Upper lobe of right lung (tissue), 1 donor: ENCODE measurements at regions not wholly inside any gene's neighbourhood (a gene's known extent, or its start where the extent isn't known, plus 50 kb on each side); places are given as distances from the start of the nearest gene placed in this dataset.
"Not testable (repeated sequence)": the region's sequence is repeated elsewhere in the genome, so short reads cannot be mapped to it uniquely, and the experiment has no call there.

Experiments
- ATAC-seq: fragments of 200-7000 bp; cut with Tn5 transposase; one replicate; pipeline ENCODE4 v1.9.1; 2020; ENCODE audit warnings: mild to moderate bottlenecking, moderate library complexity
- DNase-seq: peaks from one replicate; pipeline ENCODE4 v3.0.0-alpha.2; 2020
- H3K27ac ChIP-seq: fragments of 200-600 bp; one replicate; pipeline ENCODE4 v1.8.0; 2022
- H3K27me3 ChIP-seq: fragments of 200-600 bp; one replicate; pipeline ENCODE4 v1.8.0; 2022; ENCODE audit warnings: mild to moderate bottlenecking
- H3K36me3 ChIP-seq: fragments of 200-600 bp; one replicate; pipeline ENCODE4 v1.8.0; 2022
- H3K4me1 ChIP-seq: fragments of 200-600 bp; one replicate; pipeline ENCODE4 v1.8.0; 2022
- H3K4me3 ChIP-seq: fragments of 200-600 bp; one replicate; pipeline ENCODE4 v1.8.0; 2022; ENCODE audit warnings: mild to moderate bottlenecking
- H3K9me3 ChIP-seq: fragments of 200-600 bp; one replicate; pipeline ENCODE4 v1.8.0; 2022
- CTCF ChIP-seq: fragments of 200-600 bp; IDR thresholded peaks from one replicate; pipeline ENCODE4 v1.8.0; 2022; ENCODE audit warnings: antibody characterized with exemption
- intact Hi-C: fragments of 100-400 bp; cut with DNase I; formaldehyde crosslinking; loops from one replicate; pipeline ENCODE4 v1.11.0; 2022
- donor health status: DM: no; HTN: yes; CAD: no; lungs with severe emphysema.

DNA sequence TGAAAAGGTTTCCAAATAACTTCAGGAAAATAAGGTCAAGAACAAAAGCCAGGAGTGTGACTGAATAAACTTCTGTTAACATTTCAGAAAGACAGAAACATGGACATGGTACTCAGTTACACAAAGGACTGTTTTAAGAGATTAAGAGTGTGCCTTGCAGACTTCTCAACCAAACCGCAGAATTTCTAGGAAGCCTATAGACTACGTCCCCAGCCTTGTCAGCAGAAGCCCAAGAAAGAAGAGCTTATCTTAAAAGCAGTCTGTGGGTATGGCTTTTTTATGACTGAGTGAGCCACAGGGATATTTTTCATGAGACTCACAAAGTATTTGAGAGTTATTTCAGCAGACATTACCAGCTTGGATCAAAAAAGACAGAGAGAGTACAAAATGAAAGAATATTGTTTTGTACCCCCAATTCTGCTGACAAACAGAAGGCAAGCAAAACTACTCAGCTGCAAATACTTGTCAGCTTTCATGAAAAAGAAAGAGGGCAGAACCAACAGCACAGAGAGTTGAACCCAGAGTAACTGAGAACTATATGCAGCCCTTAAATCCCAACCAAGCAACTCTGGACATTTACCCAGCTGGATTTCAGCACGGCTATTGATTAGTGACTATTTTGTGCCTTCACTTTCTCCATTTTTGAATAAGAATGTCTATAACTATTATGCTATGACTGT is 711.0 kb upstream of the CTNND2 start:
- DNase-seq (no peak), ATAC-seq (no peak)
- Histone ChIP-seq H3K27me3 (no peaks in the 10 kb centered on the region), H3K4me3 (no peak overlapping the region), H3K9me3 (no peaks in the 10 kb centered on the region), H3K4me1 (no peaks in the 10 kb centered on the region), H3K27ac (no peak overlapping the region), H3K36me3 (no peaks in the 10 kb centered on the region)
- intact Hi-C loops = no loop called here
- no peak for TF ChIP-seq CTCF

DNA sequence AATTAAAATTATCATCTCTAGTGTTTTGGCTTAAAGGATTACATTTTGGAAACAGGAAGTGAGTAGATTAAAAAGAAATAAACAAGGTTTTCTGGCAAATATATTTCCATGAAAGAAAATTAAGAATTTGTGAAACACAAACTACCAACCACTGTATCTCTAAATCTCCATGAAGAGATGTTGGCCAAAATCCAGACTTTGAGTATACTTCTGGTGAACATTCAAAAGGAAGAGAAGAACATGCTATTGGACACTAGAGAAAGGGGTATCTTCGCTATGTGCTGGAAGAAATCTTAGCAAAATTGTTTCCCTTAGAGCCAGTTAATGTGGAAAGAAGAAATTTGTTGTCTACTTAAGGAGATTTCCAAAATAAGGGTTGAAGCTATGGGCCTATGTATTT is 710.4 kb upstream of the CTNND2 start:
- no peak for TF ChIP-seq CTCF
- H3K9me3 ChIP-seq = no peaks in the 10 kb centered on the region
- no peaks in the 10 kb centered on the region for H3K27me3 ChIP-seq
- no peak overlapping the region for H3K4me3 ChIP-seq
- no peaks in the 10 kb centered on the region for H3K4me1 ChIP-seq
- ATAC-seq = no peak
- no peak overlapping the region for H3K27ac ChIP-seq
- no peak for DNase-seq
- intact Hi-C loops = no loop called here
- H3K36me3 ChIP-seq = no peaks in the 10 kb centered on the region

- Histone ChIP-seq H3K4me3 (no peak overlapping the region), H3K27ac (no peak overlapping the region), H3K4me1 (no peaks in the 10 kb centered on the region), H3K9me3 (no peaks in the 10 kb centered on the region), H3K27me3 (no peaks in the 10 kb centered on the region), H3K36me3 (no peaks in the 10 kb centered on the region)
- intact Hi-C loops = no loop called here
- ATAC-seq (no peak), DNase-seq (no peak)
- no peak for TF ChIP-seq CTCF
These were observed 706.9 kb upstream of the CTNND2 start for GRCh38 chr5:12611132-12611531.

GRCh38 chr5:12607817-12608216 is 703.6 kb upstream of the CTNND2 start:
- H3K27ac ChIP-seq, H3K4me3 ChIP-seq, H3K4me1 ChIP-seq, H3K36me3 ChIP-seq, ATAC-seq, H3K9me3 ChIP-seq, H3K27me3 ChIP-seq, DNase-seq, intact Hi-C loops: not testable (repeated sequence)

- ATAC-seq = no peak
- DNase-seq = no peak
- Histone ChIP-seq H3K4me1 (no peaks in the 10 kb centered on the region), H3K36me3 (no peaks in the 10 kb centered on the region), H3K27me3 (no peaks in the 10 kb centered on the region), H3K4me3 (no peak overlapping the region), H3K27ac (no peak overlapping the region), H3K9me3 (no peaks in the 10 kb centered on the region)
- no peak for TF ChIP-seq CTCF
- intact Hi-C loops = no loop called here
These were observed 688.0 kb upstream of the CTNND2 start for GRCh38 chr5:12592228-12592627.

GRCh38 chr5:12586406-12586805 is 682.2 kb upstream of the CTNND2 start:
- ATAC-seq = no peak
- H3K4me1 ChIP-seq = no peaks in the 10 kb centered on the region
- DNase-seq = no peak
- no peak overlapping the region for H3K4me3 ChIP-seq
- H3K27ac ChIP-seq = no peak overlapping the region
- TF ChIP-seq CTCF = no peak
- intact Hi-C loops = no loop called here
- no peaks in the 10 kb centered on the region for H3K9me3 ChIP-seq
- no peaks in the 10 kb centered on the region for H3K36me3 ChIP-seq
- H3K27me3 ChIP-seq = no peaks in the 10 kb centered on the region

GRCh38 chr5:12578803-12579202 is 674.6 kb upstream of the CTNND2 start:
- DNase-seq, H3K4me3 ChIP-seq, ATAC-seq: not testable (repeated sequence)

GRCh38 chr5:12576953-12577352 is 672.7 kb upstream of the CTNND2 start:
- ATAC-seq, H3K4me1 ChIP-seq, H3K27ac ChIP-seq, H3K36me3 ChIP-seq, H3K27me3 ChIP-seq, intact Hi-C loops, H3K4me3 ChIP-seq, DNase-seq, H3K9me3 ChIP-seq: not testable (repeated sequence)

More at GRCh38 chr5:12578803-12579202, 674.6 kb upstream of the CTNND2 start:
- H3K27ac ChIP-seq, H3K4me1 ChIP-seq, H3K36me3 ChIP-seq, intact Hi-C loops, H3K9me3 ChIP-seq, H3K27me3 ChIP-seq: not testable (repeated sequence)

DNA sequence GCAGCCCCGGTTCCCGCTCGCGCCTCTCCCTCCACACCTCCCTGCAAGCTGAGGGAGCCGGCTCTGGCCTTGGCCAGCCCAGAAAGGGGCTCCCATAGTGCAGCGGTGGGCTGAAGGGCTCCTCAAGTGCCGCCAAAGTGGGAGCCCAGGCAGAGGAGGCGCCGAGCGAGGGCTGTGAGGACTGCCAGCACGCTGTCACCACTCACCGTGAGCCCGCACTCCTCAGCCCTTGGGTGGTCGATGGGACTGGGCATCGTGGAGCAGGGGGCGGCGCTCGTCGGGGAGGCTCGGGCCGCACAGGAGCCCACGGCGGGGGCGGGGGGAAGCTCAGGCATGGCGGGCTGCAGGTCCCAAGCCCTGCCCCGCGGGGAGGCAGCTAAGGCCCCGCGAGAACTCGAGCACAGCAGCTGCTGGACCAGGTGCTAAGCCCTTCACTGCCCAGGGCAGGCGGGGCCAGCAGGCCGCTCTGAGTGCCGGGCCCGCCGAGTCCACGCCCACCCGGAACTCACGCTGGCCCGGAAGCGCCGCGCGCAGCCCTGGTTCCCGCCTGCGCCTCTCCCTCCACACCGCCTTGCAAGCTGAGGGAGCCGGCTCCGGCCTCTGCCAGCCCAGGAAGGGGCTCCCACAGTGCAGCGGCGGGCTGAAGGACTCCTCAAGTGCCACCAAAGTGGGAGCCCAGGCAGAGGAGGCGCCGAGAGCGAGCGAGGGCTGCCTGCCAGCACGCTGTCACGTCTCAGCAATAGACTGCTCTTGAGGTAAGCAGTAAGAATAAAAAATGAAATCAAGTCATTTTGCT is 670.2 kb upstream of the CTNND2 start:
- H3K9me3 ChIP-seq, H3K27ac ChIP-seq, H3K4me1 ChIP-seq, DNase-seq, ATAC-seq, H3K4me3 ChIP-seq, intact Hi-C loops, H3K36me3 ChIP-seq, H3K27me3 ChIP-seq: not testable (repeated sequence)
